ENCODE measurements at regions not wholly inside any gene's neighbourhood (a gene's known extent, or its start where the extent isn't known, plus 50 kb on each side); places are given as distances from the start of the nearest gene placed in this dataset.

GRCh38 chr6:98777762-98778161, 56.6 kb upstream of the POU3F2 start:
- Histone ChIP-seq H3K27me3 (replicated peaks) (peaks cover 9% of the 10 kb centered on the region), H3K4me3 (no peak overlapping the region), H3K9me3 (replicated peaks) (no peaks in the 10 kb centered on the region), H3K4me1 (replicated peaks) (no peaks in the 10 kb centered on the region), H3K36me3 (no peaks in the 10 kb centered on the region), H3K27ac (no peak overlapping the region)
- DNase-seq (ENCODE audit: low read depth in 1 of 2, low spot score in 2 of 2), result no peak

- H3K36me3 ChIP-seq, result no peaks in the 10 kb centered on the region
- no peak overlapping the region for H3K4me3 ChIP-seq
- H3K27me3 ChIP-seq (replicated peaks), result peaks cover 9% of the 10 kb centered on the region
- DNase-seq (ENCODE audit: low read depth in 1 of 2, low spot score in 2 of 2), result no peak
- H3K27ac ChIP-seq, result no peak overlapping the region
- no peaks in the 10 kb centered on the region for H3K9me3 ChIP-seq (replicated peaks)
- no peaks in the 10 kb centered on the region for H3K4me1 ChIP-seq (replicated peaks)
These were observed 54.8 kb upstream of the POU3F2 start for GRCh38 chr6:98779618-98780017.

- Histone ChIP-seq H3K9me3 (replicated peaks) (no peaks in the 10 kb centered on the region; the same call in 1 of the 2 replicates), H3K4me3 (no peak overlapping the region), H3K4me1 (replicated peaks) (no peaks in the 10 kb centered on the region), H3K27ac (no peak overlapping the region), H3K27me3 (replicated peaks) (peaks cover under 1% of the 10 kb centered on the region), H3K36me3 (no peaks in the 10 kb centered on the region)
- DNase-seq (ENCODE audit: low read depth in 1 of 2, low spot score in 2 of 2), result no peak
These were observed 51.6 kb upstream of the POU3F2 start for GRCh38 chr6:98782772-98783171.

GRCh38 chr6:98783578-98783977, 50.8 kb upstream of the POU3F2 start:
- Histone ChIP-seq H3K36me3 (no peaks in the 10 kb centered on the region), H3K27ac (no peak overlapping the region), H3K9me3 (replicated peaks) (no peaks in the 10 kb centered on the region; the same call in 1 of the 2 replicates), H3K4me1 (replicated peaks) (no peaks in the 10 kb centered on the region), H3K27me3 (replicated peaks) (peaks cover 8% of the 10 kb centered on the region), H3K4me3 (no peak overlapping the region)
- no peak for DNase-seq (ENCODE audit: low read depth in 1 of 2, low spot score in 2 of 2)
